KMS-11 (cell line): ENCODE measurements at regions not wholly inside any gene's neighbourhood (a gene's known extent, or its start where the extent isn't known, plus 50 kb on each side); places are given as distances from the start of the nearest gene placed in this dataset.

Source experiments
- H2AFZ ChIP-seq: fragments of 200-600 bp; sonication (generic); 2 replicates; pipeline ENCODE4 v1.6.1; 2016; ENCODE audit warnings: antibody characterized with exemption, mixed run types, low read depth
- H3K27ac ChIP-seq: fragments of 200-600 bp; sonication (generic); 2 replicates; pipeline ENCODE4 v1.6.1; 2016; ENCODE audit warnings: mild to moderate bottlenecking, mixed run types
- H3K27me3 ChIP-seq: fragments of 200-600 bp; sonication (generic); 2 replicates; pipeline ENCODE4 v1.6.1; 2017; ENCODE audit warnings: mild to moderate bottlenecking, low read depth, mixed run types, moderate library complexity; ENCODE audit not compliant: insufficient read depth
- H3K36me3 ChIP-seq: fragments of 200-600 bp; sonication (generic); 2 replicates; pipeline ENCODE4 v1.6.1; 2017; ENCODE audit warnings: mild to moderate bottlenecking, mixed run types; ENCODE audit not compliant: insufficient read depth
- H3K4me1 ChIP-seq: fragments of 200-600 bp; sonication (generic); 2 replicates; pipeline ENCODE4 v1.6.1; 2016; ENCODE audit warnings: mild to moderate bottlenecking, low read depth, mixed run types; ENCODE audit not compliant: poor library complexity, severe bottlenecking
- H3K4me2 ChIP-seq: fragments of 200-600 bp; sonication (generic); 2 replicates; pipeline ENCODE4 v1.7.0; 2016; ENCODE audit warnings: mild to moderate bottlenecking, mixed run types
- H3K4me3 ChIP-seq: fragments of 200-600 bp; sonication (generic); IDR thresholded peaks from 2 replicates; pipeline ENCODE4 v1.6.1; 2017; ENCODE audit warnings: low read depth, low read length, mixed read lengths; ENCODE audit not compliant: insufficient read depth
- H3K79me2 ChIP-seq: fragments of 200-600 bp; sonication (generic); 2 replicates; pipeline ENCODE4 v1.6.1; 2016; ENCODE audit warnings: low read depth, mixed run types; ENCODE audit not compliant: insufficient read depth
- H3K9ac ChIP-seq: fragments of 200-600 bp; sonication (generic); 2 replicates; pipeline ENCODE4 v1.6.1; 2016; ENCODE audit warnings: mild to moderate bottlenecking, mixed run types
- H4K20me1 ChIP-seq: fragments of 200-600 bp; sonication (generic); 2 replicates; pipeline ENCODE4 v1.6.1; 2016; ENCODE audit warnings: mild to moderate bottlenecking, mixed run types; ENCODE audit not compliant: insufficient read depth
- CTCF ChIP-seq: fragments of 200-600 bp; sonication (generic); conservative IDR thresholded peaks from 2 replicates; pipeline ENCODE4 v1.6.1; 2017; ENCODE audit warnings: low read depth, mild to moderate bottlenecking, antibody characterized with exemption, low read length, moderate library complexity, mixed read lengths

- Histone ChIP-seq H3K4me1 (no peaks in the 10 kb centered on the region), H3K27me3 (no peaks in the 10 kb centered on the region), H3K4me3 (no peak overlapping the region), H4K20me1 (no peaks in the 10 kb centered on the region), H2AFZ (no peak overlapping the region), H3K9ac (no peak overlapping the region), H3K79me2 (no peaks in the 10 kb centered on the region), H3K36me3 (no peaks in the 10 kb centered on the region), H3K4me2 (no peak overlapping the region), H3K27ac (no peak overlapping the region)
- no peak for TF ChIP-seq CTCF
These were observed 126.8 kb upstream of the PSMD7 start for GRCh38 chr16:74169687-74170376.

- H3K4me2 ChIP-seq = no peak overlapping the region
- no peak for TF ChIP-seq CTCF
- H3K9ac ChIP-seq = no peak overlapping the region
- no peaks in the 10 kb centered on the region for H4K20me1 ChIP-seq
- no peaks in the 10 kb centered on the region for H3K4me1 ChIP-seq
- no peak overlapping the region for H3K27ac ChIP-seq
- H2AFZ ChIP-seq = no peak overlapping the region
- no peak overlapping the region for H3K4me3 ChIP-seq
- H3K27me3 ChIP-seq = no peaks in the 10 kb centered on the region
- no peaks in the 10 kb centered on the region for H3K79me2 ChIP-seq
- no peaks in the 10 kb centered on the region for H3K36me3 ChIP-seq
These were observed 127.5 kb upstream of the PSMD7 start for GRCh38 chr16:74169066-74169465.

GRCh38 chr16:74168445-74168844, 128.2 kb upstream of the PSMD7 start:
- H4K20me1 ChIP-seq = no peaks in the 10 kb centered on the region
- H3K36me3 ChIP-seq = no peaks in the 10 kb centered on the region
- no peak overlapping the region for H2AFZ ChIP-seq
- H3K4me1 ChIP-seq = no peaks in the 10 kb centered on the region
- H3K27ac ChIP-seq = no peak overlapping the region
- no peak overlapping the region for H3K4me2 ChIP-seq
- H3K9ac ChIP-seq = no peak overlapping the region
- no peaks in the 10 kb centered on the region for H3K79me2 ChIP-seq
- TF ChIP-seq CTCF = no peak
- H3K4me3 ChIP-seq = no peak overlapping the region
- no peaks in the 10 kb centered on the region for H3K27me3 ChIP-seq

- Histone ChIP-seq H3K27ac (no peak overlapping the region), H2AFZ (no peak overlapping the region), H3K4me2 (no peak overlapping the region), H3K36me3 (no peaks in the 10 kb centered on the region), H3K79me2 (no peaks in the 10 kb centered on the region), H4K20me1 (no peaks in the 10 kb centered on the region), H3K27me3 (no peaks in the 10 kb centered on the region), H3K4me1 (no peaks in the 10 kb centered on the region), H3K4me3 (no peak overlapping the region), H3K9ac (no peak overlapping the region)
- no peak for TF ChIP-seq CTCF
These were observed 130.2 kb upstream of the PSMD7 start for GRCh38 chr16:74166456-74166855.
